SH-SY5Y (cell line): ENCODE measurements at regions not wholly inside any gene's neighbourhood (a gene's known extent, or its start where the extent isn't known, plus 50 kb on each side); places are given as distances from the start of the nearest gene placed in this dataset.

Source experiments
- GATA2 ChIP-seq: IDR thresholded peaks from 2 replicates; pipeline ENCODE4 v1.6.1; 2011; ENCODE audit warnings: mild to moderate bottlenecking, low read depth, low read length
- GATA3 ChIP-seq: IDR thresholded peaks from 2 replicates; pipeline ENCODE4 v1.6.1; 2011; ENCODE audit warnings: low read depth, mild to moderate bottlenecking, low read length, moderate library complexity

- TF ChIP-seq GATA3 (no peak), GATA2 (no peak)
Observed at GRCh38 chr10:36766415-36766810, 359.0 kb upstream of the ANKRD30A start.
